Small intestine (tissue), 7 donors: ENCODE measurements at regions not wholly inside any gene's neighbourhood (a gene's known extent, or its start where the extent isn't known, plus 50 kb on each side); places are given as distances from the start of the nearest gene placed in this dataset.
"Not testable (repeated sequence)": the region's sequence is repeated elsewhere in the genome, so short reads cannot be mapped to it uniquely, and the experiment has no call there.

Experiments
- DNase-seq, 2 donors: peaks; one replicate each; pipeline versions ENCODE4 v3.0.0 to v3.0.0-alpha.2; 2013
- FAIRE-seq: peaks from 2 replicates; lab custom pipeline; 2012; peaks lifted over from hg19 to GRCh38; lab: Jason Lieb, UNC
- H3K27ac ChIP-seq, 3 donors: one replicate each; pipeline ENCODE4 v1.5.1; 2013; ENCODE audit warnings: low read length in 2 of 3, mild to moderate bottlenecking in 2 of 3, control low read depth in 1 of 3, inconsistent platforms in 1 of 3, low read depth in 1 of 3, moderate library complexity in 1 of 3
- H3K27me3 ChIP-seq, 3 donors: one replicate each; pipeline ENCODE4 v1.6.1; 2013; ENCODE audit warnings: low read length in 3 of 3, inconsistent platforms in 1 of 3; ENCODE audit not compliant: control insufficient read depth in 3 of 3, insufficient read depth in 3 of 3
- H3K36me3 ChIP-seq, 3 donors: one replicate each; pipeline ENCODE4 v1.6.1; 2013; ENCODE audit warnings: low read length in 3 of 3, inconsistent platforms in 1 of 3, low read depth in 1 of 3, mild to moderate bottlenecking in 1 of 3, moderate library complexity in 1 of 3; ENCODE audit not compliant: control insufficient read depth in 3 of 3, insufficient read depth in 2 of 3
- H3K4me1 ChIP-seq, 3 donors: one replicate each; pipeline ENCODE4 v1.6.1; 2013; ENCODE audit warnings: low read length in 2 of 3, inconsistent platforms in 1 of 3, low read depth in 1 of 3, mild to moderate bottlenecking in 1 of 3, moderate library complexity in 1 of 3; ENCODE audit not compliant: control insufficient read depth in 3 of 3, insufficient read depth in 2 of 3
- H3K4me3 ChIP-seq, 3 donors: one replicate each; pipeline ENCODE4 v1.5.1; 2013; ENCODE audit warnings: low read length in 3 of 3, control low read depth in 1 of 3, inconsistent platforms in 1 of 3, low read depth in 1 of 3, mild to moderate bottlenecking in 1 of 3, moderate library complexity in 1 of 3
- H3K9me3 ChIP-seq, 2 donors: one replicate each; pipeline ENCODE4 v1.6.1; 2013; ENCODE audit warnings: low read depth in 1 of 2, low read length in 1 of 2; ENCODE audit not compliant: control insufficient read depth in 2 of 2, insufficient read depth in 1 of 2
- WGBS, 3 donors: extraction: QIAGEN DNeasy Blood & Tissue Kit; methylation state at CpG; one replicate each; pipeline ENCODE4 v1.1.7; 2013; 5-methylcytosine and 5-hydroxymethylcytosine counted together
- donor health status: healthy with polysubstance abuse.
- donor health status: control.
- donor health status: control.
- donor health status: Bipolar disorder and iron deficiency.
- donor health status: healthy.

DNA sequence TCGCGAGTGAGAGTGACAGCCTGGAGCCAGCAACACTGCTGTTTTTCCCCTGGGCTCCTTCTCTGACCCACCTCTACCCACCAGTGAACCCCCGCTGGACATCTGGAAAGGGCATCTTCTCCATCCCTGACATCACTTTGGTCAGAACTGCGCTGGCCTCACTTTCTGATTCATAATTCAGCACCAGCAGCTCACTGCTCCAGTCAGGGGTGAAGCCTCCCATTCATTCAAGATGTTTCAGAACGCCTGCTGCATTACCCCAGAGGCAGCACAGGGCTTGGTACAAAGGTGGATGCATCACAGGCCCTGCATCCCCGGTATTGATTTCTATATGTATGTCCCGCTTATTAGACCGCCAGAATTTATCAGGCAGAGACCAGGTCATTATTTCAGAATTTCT, 182.8 kb upstream of the TSHZ3 start:
- Histone ChIP-seq H3K36me3 (no peaks in the 10 kb centered on the region), H3K27me3 (no peaks in the 10 kb centered on the region), H3K4me1 (no peaks in the 10 kb centered on the region), H3K27ac (no peak overlapping the region), H3K9me3 (no peaks in the 10 kb centered on the region), H3K4me3 (no peak overlapping the region)
- FAIRE-seq (no peak), DNase-seq (no peak)
- 81 to 90% (median 82%) methylated on average over 8 of the region's 8 CpGs for WGBS, 3 donors

DNA sequence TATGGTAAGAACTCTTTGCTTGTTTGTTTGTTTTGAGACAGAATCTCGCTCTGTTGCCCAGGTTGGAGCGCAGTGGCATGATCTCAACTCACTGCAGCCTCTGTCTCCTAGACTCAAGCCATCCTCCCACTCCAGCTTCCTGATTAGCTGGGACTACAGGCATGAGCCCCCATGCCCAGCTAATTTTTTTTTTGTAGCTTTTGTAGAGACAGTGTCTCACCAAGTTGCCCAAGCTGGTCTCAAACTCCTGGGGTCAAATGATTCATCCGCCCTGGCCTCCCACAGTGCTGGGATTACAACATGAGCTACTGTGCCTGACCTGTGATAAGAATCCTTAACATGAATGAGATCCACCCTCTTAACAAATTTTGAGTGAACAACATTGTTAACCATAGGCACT, 183.9 kb upstream of the TSHZ3 start:
- 83 to 92% (median 85%) methylated on average over 3 of the region's 3 CpGs for WGBS, 3 donors

DNA sequence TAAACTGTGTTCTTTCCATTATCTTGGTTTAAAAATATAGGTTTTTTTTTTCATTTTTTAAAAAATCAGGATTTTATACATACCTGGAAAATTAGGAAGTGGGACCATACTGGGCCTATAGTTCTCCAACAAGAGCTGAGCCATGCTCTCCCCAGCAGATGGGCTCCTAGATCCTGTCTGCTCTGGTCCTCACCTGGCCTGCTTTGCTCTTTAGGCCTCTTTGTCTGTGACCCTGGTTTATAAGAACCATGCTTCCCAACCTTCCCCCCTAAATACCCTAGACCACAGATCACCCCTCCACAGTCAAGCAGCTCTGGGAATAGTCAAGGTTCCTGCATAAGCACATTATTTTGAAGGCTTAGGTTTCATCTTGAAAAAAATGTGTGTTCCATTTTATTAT, 185.0 kb upstream of the TSHZ3 start:
- no peak for FAIRE-seq
- no peaks in the 10 kb centered on the region for H3K9me3 ChIP-seq
- H3K27me3 ChIP-seq = no peaks in the 10 kb centered on the region
- no peaks in the 10 kb centered on the region for H3K36me3 ChIP-seq
- no peak overlapping the region for H3K4me3 ChIP-seq
- DNase-seq = no peak
- H3K27ac ChIP-seq = no peak overlapping the region
- H3K4me1 ChIP-seq = no peaks in the 10 kb centered on the region

More for the DNA sequence above, 183.9 kb upstream of the TSHZ3 start:
- Histone ChIP-seq H3K4me3 (no peak overlapping the region), H3K27me3 (no peaks in the 10 kb centered on the region), H3K9me3 (no peaks in the 10 kb centered on the region), H3K4me1 (no peaks in the 10 kb centered on the region), H3K27ac (no peak overlapping the region), H3K36me3 (no peaks in the 10 kb centered on the region)
- DNase-seq (no peak), FAIRE-seq (no peak)

DNA sequence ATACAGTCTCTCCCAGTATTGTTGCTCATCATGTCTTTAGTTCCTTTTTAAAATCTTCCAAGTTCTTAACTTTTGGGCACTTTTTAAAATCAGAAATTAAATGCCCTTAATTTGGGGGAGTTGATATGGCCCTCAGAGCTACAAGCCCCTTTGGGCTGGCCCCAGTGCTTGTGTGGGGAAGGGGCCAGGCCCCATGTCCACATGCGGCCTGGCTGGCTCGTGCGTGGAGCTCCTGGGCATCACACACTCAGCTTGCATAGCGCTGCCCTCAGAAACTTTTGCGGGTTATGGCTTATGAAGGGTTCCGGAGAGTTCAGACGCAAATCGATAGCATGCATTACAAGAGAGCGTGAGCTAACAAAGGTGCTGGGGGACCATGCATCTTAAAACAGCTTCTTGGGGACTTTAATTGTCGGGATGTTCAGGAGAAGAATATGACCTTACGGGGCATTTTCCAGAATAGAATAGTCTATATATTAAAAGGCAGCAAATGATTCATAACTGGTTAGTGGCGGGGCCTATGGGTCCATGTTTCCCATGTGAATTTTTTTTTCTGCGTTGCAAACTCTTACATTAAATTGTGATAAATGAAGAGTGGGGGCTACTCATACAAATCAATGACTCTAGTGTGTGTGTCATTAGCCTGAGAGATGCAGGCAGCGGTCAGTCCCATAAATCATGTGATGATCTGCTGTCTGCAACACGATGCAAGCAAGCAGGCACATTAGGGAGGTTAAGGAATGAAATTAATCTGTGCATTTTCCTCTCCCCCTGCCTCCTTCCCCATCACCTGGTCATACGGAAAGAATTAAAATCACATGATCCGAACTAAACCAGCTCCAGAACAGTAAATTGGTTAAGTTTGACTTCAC, 185.8 kb upstream of the TSHZ3 start:
- Histone ChIP-seq H3K4me3 (no peak overlapping the region), H3K36me3 (no peaks in the 10 kb centered on the region), H3K4me1 (no peaks in the 10 kb centered on the region), H3K27me3 (no peaks in the 10 kb centered on the region), H3K27ac (no peak overlapping the region), H3K9me3 (no peaks in the 10 kb centered on the region)
- FAIRE-seq = no peak
- 82 to 89% (median 83%) methylated on average over 17 of the region's 17 CpGs for WGBS, 3 donors
- no peak for DNase-seq

DNA sequence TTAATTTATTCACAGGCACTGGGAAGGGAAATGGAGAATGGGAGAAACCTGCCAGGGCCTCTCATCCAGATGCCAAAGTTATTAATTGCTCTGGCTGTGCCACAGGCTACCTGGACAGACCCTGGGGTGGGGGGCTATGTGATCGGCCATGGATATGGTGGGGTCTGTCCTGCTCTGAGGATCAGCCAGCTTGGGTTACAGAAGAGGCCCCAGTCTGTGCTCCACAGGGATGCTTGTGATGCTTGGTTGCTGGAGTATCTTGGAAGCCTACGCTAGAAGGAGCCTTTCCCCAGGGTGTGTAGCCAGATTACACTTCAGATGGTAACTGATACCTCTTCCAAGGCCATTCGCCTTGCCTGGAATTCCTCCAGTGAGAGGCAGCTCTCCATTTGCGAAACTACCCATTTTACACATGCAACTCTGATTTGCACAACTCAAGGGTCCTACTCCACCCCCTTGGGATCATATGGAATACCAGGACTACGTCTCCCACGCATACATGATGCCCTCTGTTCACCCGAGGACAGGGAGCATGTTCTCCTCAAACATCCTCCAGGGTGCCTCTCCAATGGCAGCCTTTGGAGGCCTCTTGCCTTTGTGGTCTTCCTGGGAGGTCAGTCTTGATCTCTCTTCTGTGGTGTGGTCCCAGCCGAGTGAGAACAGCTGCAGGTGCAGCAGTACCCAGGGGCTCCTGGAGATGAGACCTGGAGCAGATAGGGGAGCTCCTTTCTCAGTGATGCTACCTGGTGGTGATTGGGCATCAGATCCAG, 186.6 kb upstream of the TSHZ3 start:
- Histone ChIP-seq H3K36me3 (no peaks in the 10 kb centered on the region), H3K4me1 (no peaks in the 10 kb centered on the region), H3K27me3 (no peaks in the 10 kb centered on the region), H3K27ac (no peak overlapping the region), H3K9me3 (no peaks in the 10 kb centered on the region), H3K4me3 (no peak overlapping the region)
- 68 to 82% (median 72%) methylated on average over 8 of the region's 8 CpGs for WGBS, 3 donors
- FAIRE-seq (no peak), DNase-seq (no peak)

DNA sequence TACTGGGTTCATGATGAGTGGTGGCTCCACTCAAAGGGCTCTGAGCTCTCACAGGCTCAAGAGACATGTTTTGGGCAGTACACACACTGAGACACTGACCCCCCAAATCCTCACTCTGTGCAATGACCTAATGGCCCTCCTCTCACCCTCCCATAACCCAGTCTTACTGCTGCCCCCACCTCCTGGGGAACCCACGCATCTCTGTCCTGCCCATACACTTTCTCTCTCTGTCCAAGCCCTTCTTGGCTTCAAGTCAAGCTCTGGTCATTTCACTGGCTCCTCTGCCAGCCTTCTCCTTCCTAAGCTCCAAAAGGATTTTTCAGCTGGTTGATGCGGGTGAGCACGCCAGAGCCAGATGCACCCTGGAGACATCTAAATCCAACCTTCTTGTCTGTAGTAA, 187.9 kb upstream of the TSHZ3 start:
- Histone ChIP-seq H3K4me3 (no peak overlapping the region), H3K9me3 (no peaks in the 10 kb centered on the region), H3K4me1 (no peaks in the 10 kb centered on the region), H3K36me3 (no peaks in the 10 kb centered on the region), H3K27me3 (no peaks in the 10 kb centered on the region), H3K27ac (no peak overlapping the region)
- WGBS, 3 donors = 85 to 95% (median 90%) methylated on average over 3 of the region's 3 CpGs
- DNase-seq (no peak), FAIRE-seq (no peak)

DNA sequence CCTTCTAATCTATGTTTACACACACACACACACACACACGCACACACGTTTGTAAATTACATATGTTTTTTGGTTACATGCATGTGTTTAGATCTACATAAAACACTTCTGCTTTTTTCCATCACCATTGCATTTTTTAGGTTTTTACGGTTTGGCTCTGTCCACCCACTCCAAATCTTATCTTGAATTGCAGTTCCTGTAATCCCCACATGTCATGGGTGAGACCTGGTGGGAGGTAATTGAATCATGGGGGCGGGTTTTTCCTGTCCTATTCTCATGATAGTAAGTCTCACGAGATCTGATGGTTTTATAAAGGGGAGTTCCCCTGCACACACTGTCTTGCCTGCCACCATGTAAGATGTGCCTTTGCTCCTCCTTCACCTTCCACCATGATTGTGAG, 188.7 kb upstream of the TSHZ3 start:
- H3K4me3 ChIP-seq, H3K27ac ChIP-seq, FAIRE-seq, H3K27me3 ChIP-seq, DNase-seq, H3K4me1 ChIP-seq, H3K36me3 ChIP-seq, H3K9me3 ChIP-seq: not testable (repeated sequence)
- 67 to 68% (median 68%) methylated on average over 5 of the region's 5 CpGs for WGBS, 3 donors

DNA sequence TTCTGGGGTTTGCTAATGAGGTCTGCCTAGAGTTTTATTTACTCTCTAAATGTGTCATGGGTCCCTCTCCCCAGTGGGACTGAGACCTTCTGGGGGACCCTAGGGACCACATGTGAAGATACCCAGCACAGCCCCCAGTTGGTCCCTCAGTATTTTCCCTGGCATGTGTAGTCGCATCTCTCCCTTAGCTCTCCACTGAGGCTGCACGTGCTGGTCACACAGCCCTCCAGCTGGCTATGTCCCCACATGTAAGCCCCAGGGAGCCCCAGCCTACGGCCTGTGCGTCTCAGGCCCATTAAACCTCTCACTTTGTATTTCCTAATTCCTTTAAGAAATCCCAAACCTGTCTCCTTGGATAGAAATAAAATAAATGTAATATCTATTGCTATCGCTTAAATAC, 189.6 kb upstream of the TSHZ3 start:
- no peak for FAIRE-seq
- H3K9me3 ChIP-seq = no peaks in the 10 kb centered on the region
- no peaks in the 10 kb centered on the region for H3K27me3 ChIP-seq
- no peak overlapping the region for H3K27ac ChIP-seq
- H3K36me3 ChIP-seq = no peaks in the 10 kb centered on the region
- no peaks in the 10 kb centered on the region for H3K4me1 ChIP-seq
- H3K4me3 ChIP-seq = no peak overlapping the region
- DNase-seq = no peak
- WGBS, 3 donors = 85 to 92% (median 89%) methylated on average over 5 of the region's 5 CpGs
